Left renal pelvis (tissue), 4 donors: ENCODE measurements at regions not wholly inside any gene's neighbourhood (a gene's known extent, or its start where the extent isn't known, plus 50 kb on each side); places are given as distances from the start of the nearest gene placed in this dataset.

Experiments used
- DNase-seq, 4 donors: peaks; one replicate each; pipeline ENCODE4 v3.0.0-alpha.2; 2013; ENCODE audit warnings: low read depth in 4 of 4, low spot score in 3 of 4

- no peak for DNase-seq
These were observed 248.9 kb downstream of the TMEM182 start for GRCh38 chr2:103010751-103011150.

GRCh38 chr2:103012590-103012989 lies 250.8 kb downstream of the TMEM182 start:
- no peak for DNase-seq

GRCh38 chr2:103025056-103025455 lies 263.2 kb downstream of the TMEM182 start:
- DNase-seq, result no peak

- no peak for DNase-seq
These were observed 266.4 kb downstream of the TMEM182 start for GRCh38 chr2:103028181-103028580.
